ENCODE measurements at regions not wholly inside any gene's neighbourhood (a gene's known extent, or its start where the extent isn't known, plus 50 kb on each side); places are given as distances from the start of the nearest gene placed in this dataset.
"Not testable (repeated sequence)": the region's sequence is repeated elsewhere in the genome, so short reads cannot be mapped to it uniquely, and the experiment has no call there.

GRCh38 chr3:170804078-170804477 lies 65.9 kb downstream of the RPL22L1 start:
- TF ChIP-seq CTBP1 (IDR thresholded peaks at IDR 0.05; ENCODE audit: borderline replicate concordance): no peak
- no peak for TF ChIP-seq SP1 (IDR thresholded peaks at IDR 0.05)
- no peak for TF ChIP-seq PKNOX1 (IDR thresholded peaks at IDR 0.05)
- TF ChIP-seq BHLHE40 (IDR thresholded peaks at IDR 0.05; ENCODE audit: borderline replicate concordance): no peak
- TF ChIP-seq L3MBTL2 (conservative IDR thresholded peaks at IDR 0.05): no peak
- TF ChIP-seq SUZ12 (IDR thresholded peaks at IDR 0.05): no peak
- TF ChIP-seq FOXK2 (IDR thresholded peaks at IDR 0.05): no peak
- no peak for TF ChIP-seq NFRKB (IDR thresholded peaks at IDR 0.05)
- no peak for TF ChIP-seq LEF1 (IDR thresholded peaks at IDR 0.05; ENCODE audit: borderline replicate concordance)
- no peak for TF ChIP-seq HDGF (IDR thresholded peaks at IDR 0.05; ENCODE audit: borderline replicate concordance)
- TF ChIP-seq ZNF384 (IDR thresholded peaks at IDR 0.05): no peak
- no peak for TF ChIP-seq ARNT (IDR thresholded peaks at IDR 0.05)
- no peak for TF ChIP-seq TARDBP (IDR thresholded peaks at IDR 0.05)
- TF ChIP-seq FOXA1 (IDR thresholded peaks at IDR 0.05): no peak
- TF ChIP-seq FOXM1 (IDR thresholded peaks at IDR 0.05; ENCODE audit: borderline replicate concordance): no peak
- TF ChIP-seq ELF4 (IDR thresholded peaks at IDR 0.05): no peak
- CTCF ChIA-PET: interaction anchor here (1.2 kb wide), 1 partner anchor 8 kb away, joined by 4 read pairs; no protein-coding TSS in a partner anchor
- DNase-seq (ENCODE audit: extremely low spot score): no peak
- POLR2A ChIA-PET: no interaction called here

DNA sequence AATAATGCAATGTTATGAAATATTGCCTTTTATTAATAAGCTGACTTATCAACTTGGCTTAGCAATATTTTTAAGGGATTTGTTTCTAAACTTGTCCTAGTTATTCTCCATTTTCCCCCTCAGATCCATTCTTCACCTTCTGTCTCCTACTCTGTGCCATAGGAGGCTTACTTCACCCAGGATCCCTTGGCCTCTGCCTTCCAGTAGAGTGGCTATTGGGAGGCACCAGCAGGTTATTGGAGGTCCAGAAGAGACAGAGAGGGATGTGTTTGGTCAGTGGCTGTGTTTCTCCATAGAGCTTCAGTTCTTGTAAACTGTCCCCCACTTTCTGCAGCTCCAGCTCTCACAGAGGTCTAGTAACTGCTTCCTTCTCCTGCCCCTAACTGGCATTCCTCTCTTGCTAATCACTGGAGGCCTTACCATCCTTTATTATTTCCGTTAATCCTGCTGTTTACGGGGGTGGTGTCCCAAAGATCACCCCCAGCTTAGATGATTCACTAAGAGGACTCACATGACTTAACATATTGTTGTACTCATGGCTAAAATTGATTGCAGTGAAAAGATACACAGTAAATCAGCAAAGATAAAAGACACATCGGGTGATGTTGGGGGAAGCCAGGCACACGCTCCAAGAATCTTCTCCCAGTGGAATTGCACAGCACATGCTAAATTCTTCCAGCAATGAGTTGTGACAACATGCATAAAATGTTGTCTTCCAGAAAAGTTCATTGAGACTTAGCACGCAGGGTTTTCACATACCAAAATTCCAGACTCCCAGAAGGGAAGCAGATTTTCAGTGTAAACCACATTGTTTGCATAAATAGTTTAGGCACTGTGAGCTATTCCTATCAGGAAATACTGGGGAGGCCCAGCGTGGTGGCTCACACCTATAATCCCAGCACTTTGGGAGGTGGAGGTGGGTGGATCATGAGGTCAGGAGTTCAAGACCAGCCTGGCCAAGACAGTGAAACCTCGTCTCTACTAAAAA lies 67.5 kb downstream of the RPL22L1 start:
- no peak for DNase-seq (ENCODE audit: extremely low spot score)
- CTCF ChIA-PET: interaction anchor here (0.8 kb wide), 1 partner anchor 9 kb away, joined by 3 read pairs; no protein-coding TSS in a partner anchor
- POLR2A ChIA-PET: interaction anchor here (0.7 kb wide), 1 partner anchor 796 kb away, joined by 3 read pairs; no protein-coding TSS in a partner anchor

GRCh38 chr3:170801597-170801996 lies 68.4 kb downstream of the RPL22L1 start:
- ChIA-PET CTCF (interaction anchor here (0.8 kb wide), 1 partner anchor 10 kb away, joined by 3 read pairs; no protein-coding TSS in a partner anchor), POLR2A (no interaction called here)
- TF ChIP-seq SUZ12 (IDR thresholded peaks at IDR 0.05): no peak
- TF ChIP-seq HDGF (IDR thresholded peaks at IDR 0.05; ENCODE audit: borderline replicate concordance): no peak
- TF ChIP-seq TARDBP (IDR thresholded peaks at IDR 0.05): no peak
- no peak for TF ChIP-seq LEF1 (IDR thresholded peaks at IDR 0.05; ENCODE audit: borderline replicate concordance)
- no peak for TF ChIP-seq BHLHE40 (IDR thresholded peaks at IDR 0.05; ENCODE audit: borderline replicate concordance)
- no peak for TF ChIP-seq L3MBTL2 (conservative IDR thresholded peaks at IDR 0.05)
- no peak for TF ChIP-seq FOXA1 (IDR thresholded peaks at IDR 0.05)
- no peak for TF ChIP-seq NFRKB (IDR thresholded peaks at IDR 0.05)
- TF ChIP-seq ELF4 (IDR thresholded peaks at IDR 0.05): no peak
- no peak for TF ChIP-seq ZNF384 (IDR thresholded peaks at IDR 0.05)
- no peak for TF ChIP-seq FOXK2 (IDR thresholded peaks at IDR 0.05)
- no peak for TF ChIP-seq CTBP1 (IDR thresholded peaks at IDR 0.05; ENCODE audit: borderline replicate concordance)
- TF ChIP-seq FOXM1 (IDR thresholded peaks at IDR 0.05; ENCODE audit: borderline replicate concordance): no peak
- no peak for TF ChIP-seq PKNOX1 (IDR thresholded peaks at IDR 0.05)
- no peak for TF ChIP-seq ARNT (IDR thresholded peaks at IDR 0.05)
- no peak for TF ChIP-seq SP1 (IDR thresholded peaks at IDR 0.05)
- no peak for DNase-seq (ENCODE audit: extremely low spot score)

More for the DNA sequence above, 67.5 kb downstream of the RPL22L1 start:
- TF ChIP-seq BHLHE40 (IDR thresholded peaks at IDR 0.05; ENCODE audit: borderline replicate concordance) (no peak), L3MBTL2 (conservative IDR thresholded peaks at IDR 0.05) (no peak), NFRKB (IDR thresholded peaks at IDR 0.05) (no peak), CTBP1 (IDR thresholded peaks at IDR 0.05; ENCODE audit: borderline replicate concordance) (no peak), FOXK2 (IDR thresholded peaks at IDR 0.05) (no peak), FOXM1 (IDR thresholded peaks at IDR 0.05; ENCODE audit: borderline replicate concordance) (no peak), ELF4 (IDR thresholded peaks at IDR 0.05) (no peak), LEF1 (IDR thresholded peaks at IDR 0.05; ENCODE audit: borderline replicate concordance) (no peak), FOXA1 (IDR thresholded peaks at IDR 0.05) (no peak), PKNOX1 (IDR thresholded peaks at IDR 0.05) (no peak), ARNT (IDR thresholded peaks at IDR 0.05) (no peak), SP1 (IDR thresholded peaks at IDR 0.05) (no peak), SUZ12 (IDR thresholded peaks at IDR 0.05) (no peak), HDGF (IDR thresholded peaks at IDR 0.05; ENCODE audit: borderline replicate concordance) (no peak), ZNF384 (IDR thresholded peaks at IDR 0.05) (no peak), TARDBP (IDR thresholded peaks at IDR 0.05) (no peak)

DNA sequence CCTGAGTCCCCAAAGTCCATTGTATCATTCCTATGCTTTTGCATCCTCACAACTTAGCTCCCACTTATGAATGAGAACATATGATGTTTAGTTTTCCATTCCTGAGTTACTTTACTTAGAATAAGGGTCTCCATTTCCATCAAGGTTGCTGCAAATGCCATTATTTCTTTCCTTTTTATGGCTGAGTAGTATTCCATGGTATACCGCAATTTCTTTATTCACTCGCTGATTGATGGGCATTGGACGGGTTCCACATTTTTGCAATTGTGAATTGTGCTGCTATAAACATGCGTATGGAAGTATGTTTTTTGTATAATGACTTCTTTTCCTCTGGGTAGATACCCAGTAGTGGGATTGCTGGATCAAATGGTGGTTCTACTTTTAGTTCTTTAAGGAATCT lies 69.7 kb downstream of the RPL22L1 start:
- DNase-seq (ENCODE audit: extremely low spot score); POLR2A ChIA-PET; CTCF ChIA-PET: not testable (repeated sequence)

DNA sequence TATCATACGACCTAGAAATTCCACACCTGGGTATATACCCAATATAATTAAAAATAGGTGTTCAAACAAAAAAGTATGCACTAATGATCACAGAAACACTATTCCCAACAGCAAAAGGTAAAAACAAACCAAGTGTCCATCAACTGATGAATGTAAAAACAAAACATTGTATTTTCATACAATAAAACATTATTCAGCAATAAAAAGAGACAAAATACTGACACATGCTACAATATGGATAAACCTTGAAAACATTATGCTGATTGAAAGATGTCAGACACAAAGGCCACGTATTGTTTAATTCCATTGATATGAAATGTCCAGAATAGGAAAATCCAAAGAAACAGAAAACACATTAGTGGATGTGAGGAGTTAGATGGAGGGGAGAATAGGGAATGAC lies 71.0 kb downstream of the RPL22L1 start:
- CTCF ChIA-PET: interaction anchor here (1.0 kb wide), 1 partner anchor 23 kb away, joined by 6 read pairs; no protein-coding TSS in a partner anchor
- DNase-seq (ENCODE audit: extremely low spot score): no peak
- TF ChIP-seq TARDBP (IDR thresholded peaks at IDR 0.05) (no peak), BHLHE40 (IDR thresholded peaks at IDR 0.05; ENCODE audit: borderline replicate concordance) (no peak), LEF1 (IDR thresholded peaks at IDR 0.05; ENCODE audit: borderline replicate concordance) (no peak), L3MBTL2 (conservative IDR thresholded peaks at IDR 0.05) (no peak), FOXK2 (IDR thresholded peaks at IDR 0.05) (no peak), FOXA1 (IDR thresholded peaks at IDR 0.05) (no peak), ELF4 (IDR thresholded peaks at IDR 0.05) (no peak), ZNF384 (IDR thresholded peaks at IDR 0.05) (no peak), SP1 (IDR thresholded peaks at IDR 0.05) (no peak), FOXM1 (IDR thresholded peaks at IDR 0.05; ENCODE audit: borderline replicate concordance) (no peak)
- POLR2A ChIA-PET: no interaction called here

All from HEK293T (cell line).